SK-N-MC (cell line): ENCODE measurements at regions not wholly inside any gene's neighbourhood (a gene's known extent, or its start where the extent isn't known, plus 50 kb on each side); places are given as distances from the start of the nearest gene placed in this dataset.
"Not testable (repeated sequence)": the region's sequence is repeated elsewhere in the genome, so short reads cannot be mapped to it uniquely, and the experiment has no call there.

ENCODE experiments used
- EZH2 ChIP-seq: fragments of 200-600 bp; sonication (generic); IDR thresholded peaks from one replicate; pipeline ENCODE4 v1.6.1; 2017; ENCODE audit warnings: antibody characterized with exemption
- POLR2AphosphoS5 ChIP-seq: IDR thresholded peaks from 2 replicates; pipeline ENCODE4 v1.6.1; 2012; ENCODE audit warnings: mild to moderate bottlenecking, low read depth, low read length, borderline replicate concordance

GRCh38 chr1:222051311-222051710, 309.4 kb upstream of the DUSP10 start:
- TF ChIP-seq POLR2AphosphoS5, EZH2: not testable (repeated sequence)
